ENCODE measurements at regions not wholly inside any gene's neighbourhood (a gene's known extent, or its start where the extent isn't known, plus 50 kb on each side); places are given as distances from the start of the nearest gene placed in this dataset.

GRCh38 chr1:79825551-79825950, 819.0 kb upstream of the ADGRL4 start:
- no peak for TF ChIP-seq CTCF (IDR thresholded peaks at IDR 0.05; ENCODE audit: extremely low read depth, missing control alignments)
- no peak for DNase-seq (ENCODE audit: low spot score)

GRCh38 chr1:79822053-79822452, 815.5 kb upstream of the ADGRL4 start:
- TF ChIP-seq CTCF (IDR thresholded peaks at IDR 0.05; ENCODE audit: extremely low read depth, missing control alignments), result no peak
- no peak for DNase-seq (ENCODE audit: low spot score)

GRCh38 chr1:79819140-79819539, 812.6 kb upstream of the ADGRL4 start:
- no peak for TF ChIP-seq CTCF (IDR thresholded peaks at IDR 0.05; ENCODE audit: extremely low read depth, missing control alignments)
- no peak for DNase-seq (ENCODE audit: low spot score)

- no peak for TF ChIP-seq CTCF (IDR thresholded peaks at IDR 0.05; ENCODE audit: extremely low read depth, missing control alignments)
These were observed 810.6 kb upstream of the ADGRL4 start for GRCh38 chr1:79817031-79817560.

GRCh38 chr1:79815115-79815514, 808.6 kb upstream of the ADGRL4 start:
- no peak for DNase-seq (ENCODE audit: low spot score)
- no peak for TF ChIP-seq CTCF (IDR thresholded peaks at IDR 0.05; ENCODE audit: extremely low read depth, missing control alignments)

More at GRCh38 chr1:79817031-79817560, 810.6 kb upstream of the ADGRL4 start:
- no peak for DNase-seq (ENCODE audit: low spot score)

GRCh38 chr1:79811173-79811572, 804.6 kb upstream of the ADGRL4 start:
- no peak for DNase-seq (ENCODE audit: low spot score)
- TF ChIP-seq CTCF (IDR thresholded peaks at IDR 0.05; ENCODE audit: extremely low read depth, missing control alignments), result no peak

- TF ChIP-seq CTCF (IDR thresholded peaks at IDR 0.05; ENCODE audit: extremely low read depth, missing control alignments), result no peak
- no peak for DNase-seq (ENCODE audit: low spot score)
These were observed 802.4 kb upstream of the ADGRL4 start for GRCh38 chr1:79808816-79809475.
